Naive thymus-derived CD8-positive, alpha-beta T cell (primary cell): ENCODE measurements at regions not wholly inside any gene's neighbourhood (a gene's known extent, or its start where the extent isn't known, plus 50 kb on each side); places are given as distances from the start of the nearest gene placed in this dataset.

Experiments used
- ATAC-seq, 2 donors: fragments of 150-1000 bp; cut with Tn5 transposase in 1 of 2; sonication (Bioruptor Pico), chemical (Tn5 transposase) in 1 of 2; 1 replicate in 1 of 2; 2 replicates in 1 of 2; pipeline ENCODE4 v1.10.0; 2021; ENCODE audit warnings: mild to moderate bottlenecking in 2 of 2, moderate library complexity in 2 of 2
- POLR2A ChIA-PET: fragments of 350-600 bp; sonication (Branson Sonifier 250); formaldehyde crosslinking; loops from one replicate; lab custom pipeline; 2021; ENCODE audit warnings: antibody characterized with exemption; lab: Charles Lee
- DNase-seq, 10 donors: peaks; one replicate each; pipeline versions ENCODE4 v3.0.0 to v3.0.0-alpha.2; 2020 to 2022
- H3K27ac Mint-ChIP-seq, 10 donors: one replicate each; pipeline ENCODE4 v1.8.0; 2020 to 2022; ENCODE audit warnings: mild to moderate bottlenecking in 10 of 10, mixed read lengths in 10 of 10, moderate library complexity in 4 of 10, inconsistent platforms in 1 of 10
- H3K27me3 Mint-ChIP-seq, 5 donors: one replicate each; pipeline ENCODE4 v1.8.0; 2021 to 2022; ENCODE audit warnings: mixed read lengths in 5 of 5
- H3K36me3 Mint-ChIP-seq, 3 donors: one replicate each; pipeline ENCODE4 v1.8.0; 2020 to 2022; ENCODE audit warnings: mixed read lengths in 3 of 3, mild to moderate bottlenecking in 2 of 3, inconsistent platforms in 1 of 3
- H3K4me1 Mint-ChIP-seq, 4 donors: one replicate each; pipeline ENCODE4 v1.8.0; 2021 to 2022; ENCODE audit warnings: mixed read lengths in 4 of 4
- H3K4me3 Mint-ChIP-seq, 10 donors: one replicate each; pipeline ENCODE4 v1.8.0; 2020 to 2022; ENCODE audit warnings: mild to moderate bottlenecking in 10 of 10, mixed read lengths in 10 of 10, moderate library complexity in 6 of 10, inconsistent platforms in 1 of 10
- H3K9me3 Mint-ChIP-seq, 9 donors: one replicate each; pipeline ENCODE4 v1.8.0; 2020 to 2022; ENCODE audit warnings: mixed read lengths in 9 of 9, mild to moderate bottlenecking in 3 of 9, inconsistent platforms in 1 of 9, moderate library complexity in 1 of 9

DNA sequence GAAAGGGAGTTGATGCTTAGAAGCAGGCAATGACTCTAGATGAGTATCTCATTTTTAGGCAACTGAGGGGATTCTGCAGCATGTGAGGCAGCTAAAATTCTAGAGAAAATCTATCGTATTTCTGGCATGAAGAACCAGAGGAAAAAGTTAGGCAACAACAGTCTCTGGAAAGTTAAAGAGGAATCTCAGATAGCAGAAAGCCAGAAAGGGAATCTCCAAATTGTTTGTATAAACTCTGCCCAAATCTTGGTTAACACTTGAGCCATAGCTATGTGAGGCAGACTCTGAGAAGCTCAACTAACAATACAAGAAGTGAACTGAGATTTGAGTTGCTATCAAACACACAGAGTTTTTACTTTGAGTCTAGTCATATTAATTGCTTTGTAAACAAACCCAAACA lies 215.8 kb upstream of the FZD8 start:
- H3K4me1 Mint-ChIP-seq: no peaks in the 10 kb centered on the region
- no peak overlapping the region for H3K27ac Mint-ChIP-seq
- peaks cover 0 to 6% (median 0%) of the 10 kb centered on the region in 3 donors for H3K36me3 Mint-ChIP-seq
- no peak for DNase-seq
- POLR2A ChIA-PET: no interaction called here
- peaks cover 0 to 18% (median 7%) of the 10 kb centered on the region in 9 donors for H3K9me3 Mint-ChIP-seq
- peaks cover 0 to 10% (median 2%) of the 10 kb centered on the region in 5 donors for H3K27me3 Mint-ChIP-seq
- no peak overlapping the region for H3K4me3 Mint-ChIP-seq
- no peak for ATAC-seq

GRCh38 chr10:35855155-35855947 lies 213.3 kb upstream of the FZD8 start:
- Mint-ChIP-seq H3K27me3 (peaks cover 0 to 17% (median 7%) of the 10 kb centered on the region in 5 donors), H3K4me1 (no peaks in the 10 kb centered on the region)
- no peak for ATAC-seq

GRCh38 chr10:35854661-35855060 lies 212.6 kb upstream of the FZD8 start:
- Mint-ChIP-seq H3K27me3 (peaks cover 0 to 17% (median 7%) of the 10 kb centered on the region in 5 donors), H3K9me3 (peaks cover 0 to 13% (median 7%) of the 10 kb centered on the region in 9 donors), H3K27ac (no peak overlapping the region), H3K4me3 (no peak overlapping the region), H3K4me1 (no peaks in the 10 kb centered on the region), H3K36me3 (peaks cover 0 to 6% (median 0%) of the 10 kb centered on the region in 3 donors)
- ATAC-seq (no peak), DNase-seq (no peak)
- POLR2A ChIA-PET: no interaction called here

More at GRCh38 chr10:35855155-35855947, 213.3 kb upstream of the FZD8 start:
- H3K27ac Mint-ChIP-seq: no peak overlapping the region
- H3K4me3 Mint-ChIP-seq: no peak overlapping the region
- no peak for DNase-seq
- H3K9me3 Mint-ChIP-seq: peaks cover 0 to 13% (median 6%) of the 10 kb centered on the region in 9 donors
- POLR2A ChIA-PET: no interaction called here
- H3K36me3 Mint-ChIP-seq: peaks cover 0 to 6% (median 0%) of the 10 kb centered on the region in 3 donors

- Mint-ChIP-seq H3K9me3 (peaks cover 0 to 16% (median 3%) of the 10 kb centered on the region in 9 donors), H3K27me3 (peaks cover 0 to 20% (median 7%) of the 10 kb centered on the region in 5 donors), H3K4me3 (no peak overlapping the region), H3K27ac (no peak overlapping the region), H3K36me3 (no peaks in the 10 kb centered on the region), H3K4me1 (no peaks in the 10 kb centered on the region)
- POLR2A ChIA-PET: no interaction called here
- ATAC-seq (no peak), DNase-seq (no peak)
Observed at GRCh38 chr10:35852721-35853120, 210.6 kb upstream of the FZD8 start.

DNA sequence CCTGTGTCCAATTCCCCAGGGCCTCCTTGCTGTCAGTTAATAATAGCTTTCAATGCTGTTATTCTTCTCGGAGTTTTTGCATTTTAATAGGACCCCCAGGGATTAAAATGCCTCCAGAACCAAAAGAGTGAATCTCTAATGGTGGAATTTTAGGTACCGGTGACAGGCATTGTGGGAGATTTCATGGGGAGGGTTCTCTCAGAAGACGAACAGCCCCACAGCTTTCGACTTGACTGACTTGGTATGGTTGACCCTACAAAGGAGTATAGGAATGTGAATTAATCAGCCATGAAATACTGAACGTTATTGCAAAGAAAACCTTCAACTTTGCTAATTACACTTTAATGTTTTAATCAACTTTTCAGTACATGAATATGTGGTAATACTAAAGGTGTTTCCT lies 206.3 kb upstream of the FZD8 start:
- H3K36me3 Mint-ChIP-seq: no peaks in the 10 kb centered on the region
- no peak overlapping the region for H3K27ac Mint-ChIP-seq
- H3K27me3 Mint-ChIP-seq: peaks cover 0 to 33% (median 9%) of the 10 kb centered on the region in 5 donors
- DNase-seq (no peak), ATAC-seq (no peak)
- POLR2A ChIA-PET: no interaction called here
- peaks cover 0 to 16% (median 3%) of the 10 kb centered on the region in 9 donors for H3K9me3 Mint-ChIP-seq
- H3K4me3 Mint-ChIP-seq: no peak overlapping the region
- no peaks in the 10 kb centered on the region for H3K4me1 Mint-ChIP-seq

- H3K27ac Mint-ChIP-seq: no peak overlapping the region
- no peak for ATAC-seq
- H3K9me3 Mint-ChIP-seq: peaks cover 3 to 26% (median 11%) of the 10 kb centered on the region in 9 donors
- H3K27me3 Mint-ChIP-seq: peaks cover 0 to 23% (median 5%) of the 10 kb centered on the region in 5 donors
- no peak overlapping the region for H3K4me3 Mint-ChIP-seq
- no peaks in the 10 kb centered on the region for H3K4me1 Mint-ChIP-seq
- DNase-seq: no peak
- no peaks in the 10 kb centered on the region for H3K36me3 Mint-ChIP-seq
- POLR2A ChIA-PET: no interaction called here
Observed at GRCh38 chr10:35844686-35845085, 202.6 kb upstream of the FZD8 start.

- DNase-seq (no peak), ATAC-seq (no peak)
- Mint-ChIP-seq H3K36me3 (no peaks in the 10 kb centered on the region), H3K4me3 (no peak overlapping the region), H3K4me1 (no peaks in the 10 kb centered on the region), H3K9me3 (peaks cover 3 to 25% (median 12%) of the 10 kb centered on the region in 9 donors), H3K27ac (no peak overlapping the region), H3K27me3 (peaks cover 0 to 14% (median 4%) of the 10 kb centered on the region in 5 donors)
- POLR2A ChIA-PET: no interaction called here
Observed at GRCh38 chr10:35843524-35844181, 201.6 kb upstream of the FZD8 start.

DNA sequence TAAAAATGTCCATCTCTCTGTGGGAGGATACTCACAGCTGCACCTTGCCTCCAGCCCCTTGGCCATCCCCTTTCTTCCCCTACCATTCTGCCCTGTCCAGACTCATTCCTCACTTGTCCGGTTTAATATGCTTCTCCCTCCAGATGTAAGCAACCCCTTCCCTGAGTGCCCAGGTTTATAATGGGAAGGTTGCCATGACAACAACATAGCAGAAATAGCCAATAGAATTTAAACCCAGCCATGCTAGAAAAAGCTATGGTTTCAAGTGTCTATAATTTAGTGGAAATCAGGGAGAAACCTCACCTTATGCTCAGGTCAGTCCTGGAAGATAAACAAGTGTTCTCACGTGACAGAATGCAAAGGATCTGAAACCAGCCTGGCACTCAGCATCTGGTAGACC lies 196.0 kb upstream of the FZD8 start:
- Mint-ChIP-seq H3K9me3 (peaks cover 2 to 25% (median 9%) of the 10 kb centered on the region in 9 donors), H3K4me1 (no peaks in the 10 kb centered on the region), H3K36me3 (no peaks in the 10 kb centered on the region), H3K27ac (no peak overlapping the region), H3K4me3 (no peak overlapping the region), H3K27me3 (peaks cover 0 to 4% (median 0%) of the 10 kb centered on the region in 5 donors)
- ATAC-seq (no peak), DNase-seq (no peak)
- POLR2A ChIA-PET: no interaction called here

DNA sequence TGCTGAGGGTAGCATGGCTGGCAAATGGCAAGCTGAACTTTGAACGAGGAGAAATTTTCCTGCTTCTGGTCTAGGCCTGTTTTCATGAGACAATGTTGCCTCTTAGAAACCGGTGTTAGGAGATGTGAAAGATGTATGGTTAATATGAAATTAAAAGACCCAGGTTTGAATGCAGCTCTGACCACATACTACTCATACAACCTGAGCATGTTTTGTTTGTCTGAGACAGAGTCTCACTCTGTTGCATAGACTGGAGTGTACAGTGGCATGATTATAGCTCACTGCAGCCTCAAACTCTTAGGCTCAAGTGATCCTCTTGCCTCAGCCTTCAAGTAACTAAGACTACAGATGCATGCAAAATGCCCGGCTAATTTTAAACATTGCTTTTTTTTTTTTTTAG lies 193.4 kb upstream of the FZD8 start:
- Mint-ChIP-seq H3K27ac (no peak overlapping the region), H3K4me3 (no peak overlapping the region), H3K36me3 (no peaks in the 10 kb centered on the region), H3K4me1 (no peaks in the 10 kb centered on the region), H3K27me3 (peaks cover 0 to 11% (median 2%) of the 10 kb centered on the region in 5 donors), H3K9me3 (peaks cover 0 to 15% (median 4%) of the 10 kb centered on the region in 9 donors)
- DNase-seq (no peak), ATAC-seq (no peak)
- POLR2A ChIA-PET: no interaction called here

- Mint-ChIP-seq H3K4me3 (no peak overlapping the region), H3K27ac (no peak overlapping the region), H3K36me3 (no peaks in the 10 kb centered on the region), H3K9me3 (peaks cover 0 to 13% (median 2%) of the 10 kb centered on the region in 9 donors), H3K27me3 (peaks cover 0 to 11% (median 2%) of the 10 kb centered on the region in 5 donors), H3K4me1 (no peaks in the 10 kb centered on the region)
- ATAC-seq (no peak), DNase-seq (no peak)
- POLR2A ChIA-PET: no interaction called here
Observed at GRCh38 chr10:35834877-35835494, 192.9 kb upstream of the FZD8 start.

GRCh38 chr10:35827783-35828182 lies 185.7 kb upstream of the FZD8 start:
- Mint-ChIP-seq H3K27me3 (peaks cover 0 to 7% (median under 1%) of the 10 kb centered on the region in 5 donors), H3K4me1 (no peaks in the 10 kb centered on the region), H3K27ac (no peak overlapping the region), H3K9me3 (peaks cover 0 to 10% (median 0%) of the 10 kb centered on the region in 9 donors), H3K4me3 (no peak overlapping the region), H3K36me3 (no peaks in the 10 kb centered on the region)
- ATAC-seq: no peak
- no peak for DNase-seq
- POLR2A ChIA-PET: no interaction called here

- no peak overlapping the region for H3K27ac Mint-ChIP-seq
- peaks cover 0 to 2% (median 0%) of the 10 kb centered on the region in 5 donors for H3K27me3 Mint-ChIP-seq
- no peak overlapping the region for H3K4me3 Mint-ChIP-seq
- H3K9me3 Mint-ChIP-seq: peaks cover 0 to 5% (median 0%) of the 10 kb centered on the region in 9 donors
- ATAC-seq: no peak
- DNase-seq: no peak
- H3K36me3 Mint-ChIP-seq: no peaks in the 10 kb centered on the region
- POLR2A ChIA-PET: no interaction called here
- no peaks in the 10 kb centered on the region for H3K4me1 Mint-ChIP-seq
Observed at GRCh38 chr10:35824704-35825103, 182.6 kb upstream of the FZD8 start.

DNA sequence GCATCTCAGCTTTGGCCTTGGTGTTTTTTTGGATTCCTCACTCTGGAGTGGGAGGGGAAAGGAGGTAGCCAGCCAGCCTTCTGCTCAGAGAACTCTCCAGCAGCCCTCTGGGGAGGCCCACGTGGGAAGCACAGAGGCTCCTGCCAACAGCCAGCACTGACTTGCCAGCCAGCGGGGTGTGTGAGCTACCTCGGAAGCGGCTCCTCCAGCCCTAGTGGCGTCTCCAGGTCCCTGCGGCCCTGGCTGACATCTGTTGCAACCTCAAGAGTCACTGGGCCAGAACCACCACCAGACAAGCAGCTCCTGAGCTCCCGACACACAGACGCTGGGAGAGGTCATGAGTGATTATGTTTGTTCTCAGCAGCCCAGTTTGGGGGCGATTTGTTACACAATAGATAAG lies 180.2 kb upstream of the FZD8 start:
- peaks cover 0 to 10% (median 1%) of the 10 kb centered on the region in 9 donors for H3K9me3 Mint-ChIP-seq
- POLR2A ChIA-PET: no interaction called here
- no peak overlapping the region for H3K4me3 Mint-ChIP-seq
- ATAC-seq (no peak), DNase-seq (no peak)
- peaks cover 0 to 4% (median 1%) of the 10 kb centered on the region in 5 donors for H3K27me3 Mint-ChIP-seq
- H3K36me3 Mint-ChIP-seq: no peaks in the 10 kb centered on the region
- no peaks in the 10 kb centered on the region for H3K4me1 Mint-ChIP-seq
- no peak overlapping the region for H3K27ac Mint-ChIP-seq
